ENCODE measurements at regions not wholly inside any gene's neighbourhood (a gene's known extent, or its start where the extent isn't known, plus 50 kb on each side); places are given as distances from the start of the nearest gene placed in this dataset.

- DNase-seq (ENCODE audit: low spot score): no peak
These were observed 144.0 kb upstream of the RET start for GRCh38 chr10:42932735-42933447.

- DNase-seq (ENCODE audit: low spot score): no peak
These were observed 143.2 kb upstream of the RET start for GRCh38 chr10:42933448-42934340.

- no peak for DNase-seq (ENCODE audit: low spot score)
These were observed 142.5 kb upstream of the RET start for GRCh38 chr10:42934351-42934811.

- no peak for DNase-seq (ENCODE audit: low spot score)
These were observed 142.0 kb upstream of the RET start for GRCh38 chr10:42934842-42935241.

- no peak for DNase-seq (ENCODE audit: low spot score)
These were observed 141.4 kb upstream of the RET start for GRCh38 chr10:42935466-42935865.

GRCh38 chr10:42936580-42936979, 140.3 kb upstream of the RET start:
- DNase-seq (ENCODE audit: low spot score): no peak

- DNase-seq (ENCODE audit: low spot score): no peak
These were observed 139.8 kb upstream of the RET start for GRCh38 chr10:42937048-42937447.

- DNase-seq (ENCODE audit: low spot score): no peak
These were observed 139.2 kb upstream of the RET start for GRCh38 chr10:42937649-42938180.

- DNase-seq (ENCODE audit: low spot score): no peak
These were observed 138.5 kb upstream of the RET start for GRCh38 chr10:42938351-42938750.

GRCh38 chr10:42939237-42939636, 137.6 kb upstream of the RET start:
- DNase-seq (ENCODE audit: low spot score): no peak

GRCh38 chr10:42939685-42940366, 137.0 kb upstream of the RET start:
- DNase-seq (ENCODE audit: low spot score): no peak

GRCh38 chr10:42940487-42941294, 136.2 kb upstream of the RET start:
- DNase-seq (ENCODE audit: low spot score): no peak

- no peak for DNase-seq (ENCODE audit: low spot score)
These were observed 135.6 kb upstream of the RET start for GRCh38 chr10:42941295-42941644.

GRCh38 chr10:42941790-42942189, 135.1 kb upstream of the RET start:
- no peak for DNase-seq (ENCODE audit: low spot score)

GRCh38 chr10:42942279-42942950, 134.5 kb upstream of the RET start:
- no peak for DNase-seq (ENCODE audit: low spot score)

- no peak for DNase-seq (ENCODE audit: low spot score)
These were observed 133.6 kb upstream of the RET start for GRCh38 chr10:42943025-42943818.

- DNase-seq (ENCODE audit: low spot score): no peak
These were observed 128.8 kb upstream of the RET start for GRCh38 chr10:42948040-42948439.

GRCh38 chr10:42949287-42949686, 127.6 kb upstream of the RET start:
- no peak for DNase-seq (ENCODE audit: low spot score)

- no peak for DNase-seq (ENCODE audit: low spot score)
These were observed 126.0 kb upstream of the RET start for GRCh38 chr10:42950606-42951485.

Measured in A172 (cell line).